OCI-LY7 (cell line): ENCODE measurements at regions not wholly inside any gene's neighbourhood (a gene's known extent, or its start where the extent isn't known, plus 50 kb on each side); places are given as distances from the start of the nearest gene placed in this dataset.

ENCODE experiments used
- EZH2phosphoT487 ChIP-seq: fragments of 200-600 bp; sonication (generic); IDR thresholded peaks from 2 replicates; pipeline ENCODE4 v1.6.1; 2018; ENCODE audit warnings: low read depth, borderline replicate concordance, mild to moderate bottlenecking, mixed run types, antibody characterized with exemption, low read length, moderate library complexity, mixed read lengths
- TF ChIP-seq, protein P1 (sequence below): fragments of 200-600 bp; sonication (generic); conservative IDR thresholded peaks from 2 replicates; pipeline ENCODE4 v1.5.1; 2014; ENCODE audit warnings: mild to moderate bottlenecking, antibody characterized with exemption, low read length, moderate library complexity, mixed read lengths

- TF ChIP-seq, protein P1, sequence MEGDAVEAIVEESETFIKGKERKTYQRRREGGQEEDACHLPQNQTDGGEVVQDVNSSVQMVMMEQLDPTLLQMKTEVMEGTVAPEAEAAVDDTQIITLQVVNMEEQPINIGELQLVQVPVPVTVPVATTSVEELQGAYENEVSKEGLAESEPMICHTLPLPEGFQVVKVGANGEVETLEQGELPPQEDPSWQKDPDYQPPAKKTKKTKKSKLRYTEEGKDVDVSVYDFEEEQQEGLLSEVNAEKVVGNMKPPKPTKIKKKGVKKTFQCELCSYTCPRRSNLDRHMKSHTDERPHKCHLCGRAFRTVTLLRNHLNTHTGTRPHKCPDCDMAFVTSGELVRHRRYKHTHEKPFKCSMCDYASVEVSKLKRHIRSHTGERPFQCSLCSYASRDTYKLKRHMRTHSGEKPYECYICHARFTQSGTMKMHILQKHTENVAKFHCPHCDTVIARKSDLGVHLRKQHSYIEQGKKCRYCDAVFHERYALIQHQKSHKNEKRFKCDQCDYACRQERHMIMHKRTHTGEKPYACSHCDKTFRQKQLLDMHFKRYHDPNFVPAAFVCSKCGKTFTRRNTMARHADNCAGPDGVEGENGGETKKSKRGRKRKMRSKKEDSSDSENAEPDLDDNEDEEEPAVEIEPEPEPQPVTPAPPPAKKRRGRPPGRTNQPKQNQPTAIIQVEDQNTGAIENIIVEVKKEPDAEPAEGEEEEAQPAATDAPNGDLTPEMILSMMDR = no peak
- TF ChIP-seq EZH2phosphoT487 = no peak
Measured at GRCh38 chr14:97603201-97603600, 806.0 kb downstream of the VRK1 start.
